WTC11 (cell line): ENCODE measurements at regions not wholly inside any gene's neighbourhood (a gene's known extent, or its start where the extent isn't known, plus 50 kb on each side); places are given as distances from the start of the nearest gene placed in this dataset.

Experiments
- AFF4 ChIP-seq: sonication (generic); formaldehyde crosslinking; IDR thresholded peaks from 2 replicates; pipeline ENCODE4 v1.8.1; 2023; ENCODE audit warnings: mild to moderate bottlenecking, missing genetic modification reagents, borderline replicate concordance
- CDX4 ChIP-seq: fragments of 250-450 bp; sonication (Bioruptor Pico); IDR thresholded peaks from 2 replicates; pipeline ENCODE4 v1.9.0; 2021; ENCODE audit warnings: moderate library complexity, mild to moderate bottlenecking, inconsistent platforms, borderline replicate concordance
- CTCF ChIP-seq: fragments of 200-600 bp; IDR thresholded peaks from 2 replicates; pipeline ENCODE4 v1.8.0; 2022; ENCODE audit warnings: antibody characterized with exemption
- GTF2I ChIP-seq: fragments of 250-450 bp; sonication (Bioruptor Pico); conservative IDR thresholded peaks from 2 replicates; pipeline ENCODE4 v1.4.0; 2021; ENCODE audit warnings: mild to moderate bottlenecking
- MXD4 ChIP-seq: fragments of 250-450 bp; sonication (Bioruptor Pico); IDR thresholded peaks from 2 replicates; pipeline ENCODE4 v1.8.0; 2021; ENCODE audit warnings: mild to moderate bottlenecking, moderate library complexity, borderline replicate concordance
- MYBL2 ChIP-seq: sonication (generic); formaldehyde crosslinking; IDR thresholded peaks from 2 replicates; pipeline ENCODE4 v1.8.1; 2023; ENCODE audit warnings: mild to moderate bottlenecking, moderate library complexity, missing genetic modification reagents
- NFE2L1 ChIP-seq: sonication (generic); formaldehyde crosslinking; IDR thresholded peaks from 2 replicates; pipeline ENCODE4 v1.8.1; 2023; ENCODE audit warnings: missing genetic modification reagents
- NR1H2 ChIP-seq: sonication (generic); formaldehyde crosslinking; IDR thresholded peaks from 2 replicates; pipeline ENCODE4 v1.9.0; 2021; ENCODE audit warnings: mild to moderate bottlenecking, moderate library complexity, missing genetic modification reagents
- STAT6 ChIP-seq: sonication (generic); formaldehyde crosslinking; conservative IDR thresholded peaks from 2 replicates; pipeline ENCODE4 v1.8.1; 2023; ENCODE audit warnings: mild to moderate bottlenecking, low read depth, missing genetic modification reagents, moderate library complexity
- USF1 ChIP-seq: sonication (generic); formaldehyde crosslinking; IDR thresholded peaks from 2 replicates; pipeline ENCODE4 v1.8.0; 2022; ENCODE audit warnings: mild to moderate bottlenecking, missing genetic modification reagents
- ZNF232 ChIP-seq: sonication (generic); formaldehyde crosslinking; IDR thresholded peaks from 2 replicates; pipeline ENCODE4 v1.8.0; 2022; ENCODE audit warnings: mild to moderate bottlenecking, missing genetic modification reagents

- TF ChIP-seq CTCF, result no peak
- TF ChIP-seq MYBL2 (CRISPR knock-in tag), result no peak
- TF ChIP-seq ZNF232 (CRISPR knock-in tag), result no peak
- TF ChIP-seq MXD4 (CRISPR knock-in tag), result no peak
- no peak for TF ChIP-seq AFF4
- no peak for TF ChIP-seq NFE2L1 (CRISPR knock-in tag)
- no peak for TF ChIP-seq USF1 (CRISPR knock-in tag)
- no peak for TF ChIP-seq NR1H2 (CRISPR knock-in tag)
- no peak for TF ChIP-seq GTF2I
- TF ChIP-seq STAT6 (CRISPR knock-in tag), result no peak
- TF ChIP-seq CDX4 (CRISPR knock-in tag), result no peak
These were observed 352.6 kb upstream of the AUTS2 start for GRCh38 chr7:69245646-69246045.
